ENCODE measurements at regions not wholly inside any gene's neighbourhood (a gene's known extent, or its start where the extent isn't known, plus 50 kb on each side); places are given as distances from the start of the nearest gene placed in this dataset.

DNA sequence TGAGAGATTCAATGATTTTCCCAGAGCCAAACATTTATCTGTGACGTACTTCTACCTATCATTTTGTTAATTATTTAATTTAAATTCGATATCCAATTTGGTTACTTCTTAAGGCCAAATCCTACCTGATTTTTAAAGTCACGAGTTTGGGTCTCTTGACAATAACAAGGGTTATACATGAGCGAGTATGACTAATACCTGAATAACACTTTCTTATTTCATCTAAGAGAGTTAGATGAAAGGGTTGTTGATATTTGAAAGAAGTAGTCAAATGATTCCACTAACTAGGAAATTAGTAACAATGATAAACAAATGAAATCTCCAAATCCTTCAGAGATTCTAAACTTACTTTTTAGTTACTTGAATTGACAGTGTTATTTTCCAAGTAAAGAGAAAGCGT is 1086.9 kb downstream of the XPNPEP1 start:
- TF ChIP-seq CTCF (IDR thresholded peaks at IDR 0.05) = no peak
- TF ChIP-seq POLR2A (IDR thresholded peaks at IDR 0.05) = no peak

Measured in heart left ventricle (tissue), 13 donors.